ENCODE measurements at regions not wholly inside any gene's neighbourhood (a gene's known extent, or its start where the extent isn't known, plus 50 kb on each side); places are given as distances from the start of the nearest gene placed in this dataset.

- H3K4me3 ChIP-seq (ENCODE audit: low read length): no peak overlapping the region
- no peaks in the 10 kb centered on the region for H3K9me3 ChIP-seq (ENCODE audit: control insufficient read depth, insufficient read depth, low read length)
- no peak for DNase-seq (ENCODE audit: low read depth, low spot score)
- no peaks in the 10 kb centered on the region for H3K4me1 ChIP-seq (ENCODE audit: control insufficient read depth, insufficient read depth, low read length)
- no peaks in the 10 kb centered on the region for H3K36me3 ChIP-seq (ENCODE audit: control insufficient read depth, insufficient read depth, low read length)
- H3K27ac ChIP-seq (ENCODE audit: low read length): no peak overlapping the region
- no peaks in the 10 kb centered on the region for H3K27me3 ChIP-seq (ENCODE audit: control insufficient read depth, insufficient read depth, low read length)
These were observed 222.2 kb upstream of the IRX1 start for GRCh38 chr5:3373391-3373790.

DNA sequence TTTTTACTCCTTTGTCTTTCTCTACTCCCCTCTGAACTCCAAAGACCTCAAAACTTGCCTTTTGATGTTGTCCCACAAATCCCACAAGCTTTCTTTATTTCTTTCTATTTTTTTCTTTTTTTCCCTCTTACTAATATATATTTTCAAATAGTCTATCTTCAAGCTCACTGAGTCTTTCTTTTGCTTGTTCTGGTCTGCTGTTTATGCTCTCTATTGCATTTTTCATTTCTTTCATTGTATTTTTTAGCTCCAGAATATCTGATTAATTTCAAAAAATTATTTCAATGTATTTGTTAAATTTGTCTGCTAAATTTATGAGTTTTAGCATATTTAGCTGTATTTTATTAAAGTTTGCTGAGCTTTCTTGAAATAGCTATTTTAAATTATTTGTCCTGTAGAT, 223.3 kb upstream of the IRX1 start:
- no peaks in the 10 kb centered on the region for H3K27me3 ChIP-seq (ENCODE audit: control insufficient read depth, insufficient read depth, low read length)

GRCh38 chr5:3365501-3366215, 230.0 kb upstream of the IRX1 start:
- Histone ChIP-seq H3K36me3 (ENCODE audit: control insufficient read depth, insufficient read depth, low read length) (no peaks in the 10 kb centered on the region), H3K9me3 (ENCODE audit: control insufficient read depth, insufficient read depth, low read length) (no peaks in the 10 kb centered on the region), H3K27me3 (ENCODE audit: control insufficient read depth, insufficient read depth, low read length) (no peaks in the 10 kb centered on the region), H3K4me1 (ENCODE audit: control insufficient read depth, insufficient read depth, low read length) (no peaks in the 10 kb centered on the region), H3K27ac (ENCODE audit: low read length) (no peak overlapping the region), H3K4me3 (ENCODE audit: low read length) (no peak overlapping the region)
- WGBS (ENCODE audit: insufficient coverage, insufficient read length): no CpG with 5 or more reads among the region's 5 CpGs
- no peak for DNase-seq (ENCODE audit: low read depth, low spot score)

More for the DNA sequence above, 223.3 kb upstream of the IRX1 start:
- no peaks in the 10 kb centered on the region for H3K9me3 ChIP-seq (ENCODE audit: control insufficient read depth, insufficient read depth, low read length)
- no peak overlapping the region for H3K4me3 ChIP-seq (ENCODE audit: low read length)
- H3K4me1 ChIP-seq (ENCODE audit: control insufficient read depth, insufficient read depth, low read length): no peaks in the 10 kb centered on the region
- H3K27ac ChIP-seq (ENCODE audit: low read length): no peak overlapping the region
- no peak for DNase-seq (ENCODE audit: low read depth, low spot score)
- H3K36me3 ChIP-seq (ENCODE audit: control insufficient read depth, insufficient read depth, low read length): no peaks in the 10 kb centered on the region

GRCh38 chr5:3364941-3365340, 230.7 kb upstream of the IRX1 start:
- H3K4me3 ChIP-seq (ENCODE audit: low read length): no peak overlapping the region
- DNase-seq (ENCODE audit: low read depth, low spot score): no peak
- no peaks in the 10 kb centered on the region for H3K4me1 ChIP-seq (ENCODE audit: control insufficient read depth, insufficient read depth, low read length)
- no peaks in the 10 kb centered on the region for H3K27me3 ChIP-seq (ENCODE audit: control insufficient read depth, insufficient read depth, low read length)
- H3K36me3 ChIP-seq (ENCODE audit: control insufficient read depth, insufficient read depth, low read length): no peaks in the 10 kb centered on the region
- no peak overlapping the region for H3K27ac ChIP-seq (ENCODE audit: low read length)
- WGBS (ENCODE audit: insufficient coverage, insufficient read length): no CpG with 5 or more reads among the region's 4 CpGs
- no peaks in the 10 kb centered on the region for H3K9me3 ChIP-seq (ENCODE audit: control insufficient read depth, insufficient read depth, low read length)

DNA sequence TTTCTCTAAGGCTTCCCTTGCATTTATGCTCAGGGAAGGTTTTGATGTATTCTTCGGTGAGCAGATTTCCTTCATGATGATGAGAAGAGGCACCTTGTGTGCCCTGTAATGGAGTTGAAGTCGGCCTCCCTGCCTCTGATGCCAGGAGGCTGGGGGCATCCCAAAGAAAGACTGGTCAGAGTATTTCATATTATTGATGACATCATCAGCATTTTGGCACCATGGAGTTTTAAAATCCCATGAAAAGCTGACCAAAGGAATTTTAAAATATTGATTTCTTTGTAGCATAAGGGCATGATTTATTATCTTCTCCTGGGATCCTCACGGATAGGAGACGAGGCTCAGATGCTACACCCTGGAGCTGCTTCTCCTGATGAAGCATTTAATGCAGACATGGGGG, 231.2 kb upstream of the IRX1 start:
- DNase-seq (ENCODE audit: low read depth, low spot score): no peak
- Histone ChIP-seq H3K36me3 (ENCODE audit: control insufficient read depth, insufficient read depth, low read length) (no peaks in the 10 kb centered on the region), H3K9me3 (ENCODE audit: control insufficient read depth, insufficient read depth, low read length) (no peaks in the 10 kb centered on the region), H3K27ac (ENCODE audit: low read length) (no peak overlapping the region), H3K4me3 (ENCODE audit: low read length) (no peak overlapping the region), H3K4me1 (ENCODE audit: control insufficient read depth, insufficient read depth, low read length) (no peaks in the 10 kb centered on the region), H3K27me3 (ENCODE audit: control insufficient read depth, insufficient read depth, low read length) (no peaks in the 10 kb centered on the region)
- WGBS (ENCODE audit: insufficient coverage, insufficient read length): no CpG with 5 or more reads among the region's 4 CpGs

DNA sequence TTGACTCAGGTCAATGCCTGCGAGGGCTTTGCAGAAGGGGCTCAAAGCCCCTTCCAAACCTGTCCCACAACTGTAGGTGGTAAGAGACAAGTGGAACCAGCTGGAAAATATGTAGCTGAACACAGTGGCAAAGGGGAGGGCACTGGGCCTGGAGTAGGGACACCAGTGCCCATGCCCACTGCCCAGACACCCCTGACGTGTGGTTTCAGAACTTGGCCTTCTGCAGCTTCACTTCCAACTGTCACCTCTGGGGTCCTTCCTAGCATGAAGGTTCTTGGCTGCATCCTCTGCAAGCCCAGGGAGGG, 233.1 kb upstream of the IRX1 start:
- H3K4me3 ChIP-seq (ENCODE audit: low read length): no peak overlapping the region
- H3K27ac ChIP-seq (ENCODE audit: low read length): no peak overlapping the region
- no peaks in the 10 kb centered on the region for H3K9me3 ChIP-seq (ENCODE audit: control insufficient read depth, insufficient read depth, low read length)
- WGBS (ENCODE audit: insufficient coverage, insufficient read length): no CpG with 5 or more reads among the region's 2 CpGs
- no peak for DNase-seq (ENCODE audit: low read depth, low spot score)
- H3K4me1 ChIP-seq (ENCODE audit: control insufficient read depth, insufficient read depth, low read length): no peaks in the 10 kb centered on the region
- H3K27me3 ChIP-seq (ENCODE audit: control insufficient read depth, insufficient read depth, low read length): no peaks in the 10 kb centered on the region
- H3K36me3 ChIP-seq (ENCODE audit: control insufficient read depth, insufficient read depth, low read length): no peaks in the 10 kb centered on the region

GRCh38 chr5:3361811-3362605, 233.6 kb upstream of the IRX1 start:
- no peak overlapping the region for H3K27ac ChIP-seq (ENCODE audit: low read length)
- WGBS (ENCODE audit: insufficient coverage, insufficient read length): no CpG with 5 or more reads among the region's 9 CpGs
- H3K9me3 ChIP-seq (ENCODE audit: control insufficient read depth, insufficient read depth, low read length): no peaks in the 10 kb centered on the region
- no peaks in the 10 kb centered on the region for H3K27me3 ChIP-seq (ENCODE audit: control insufficient read depth, insufficient read depth, low read length)
- H3K4me3 ChIP-seq (ENCODE audit: low read length): no peak overlapping the region
- no peaks in the 10 kb centered on the region for H3K4me1 ChIP-seq (ENCODE audit: control insufficient read depth, insufficient read depth, low read length)
- DNase-seq (ENCODE audit: low read depth, low spot score): no peak
- no peaks in the 10 kb centered on the region for H3K36me3 ChIP-seq (ENCODE audit: control insufficient read depth, insufficient read depth, low read length)

DNA sequence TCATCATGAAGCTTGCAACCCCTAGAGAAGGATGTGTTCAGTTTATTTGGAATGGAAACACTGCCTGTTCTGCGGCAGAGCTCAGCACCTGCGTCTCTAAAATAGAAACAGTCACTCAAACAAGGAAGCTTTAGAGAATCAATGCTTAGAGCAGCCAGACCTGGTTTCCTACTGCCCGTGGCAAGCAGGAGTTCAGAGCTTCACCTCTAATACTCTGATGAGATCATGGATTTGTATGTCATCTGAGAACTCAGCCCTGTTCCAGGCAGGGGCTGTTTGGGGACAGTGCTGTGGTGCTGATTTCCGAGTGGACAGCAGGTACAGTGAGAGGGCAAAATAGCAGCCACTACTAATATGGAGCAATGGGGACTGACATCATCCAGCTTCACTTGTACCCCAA, 236.0 kb upstream of the IRX1 start:
- Histone ChIP-seq H3K36me3 (ENCODE audit: control insufficient read depth, insufficient read depth, low read length) (no peaks in the 10 kb centered on the region), H3K27ac (ENCODE audit: low read length) (no peak overlapping the region), H3K4me1 (ENCODE audit: control insufficient read depth, insufficient read depth, low read length) (no peaks in the 10 kb centered on the region), H3K4me3 (ENCODE audit: low read length) (no peak overlapping the region), H3K9me3 (ENCODE audit: control insufficient read depth, insufficient read depth, low read length) (no peaks in the 10 kb centered on the region), H3K27me3 (ENCODE audit: control insufficient read depth, insufficient read depth, low read length) (no peaks in the 10 kb centered on the region)
- WGBS (ENCODE audit: insufficient coverage, insufficient read length): no CpG with 5 or more reads among the region's 4 CpGs
- DNase-seq (ENCODE audit: low read depth, low spot score): no peak

DNA sequence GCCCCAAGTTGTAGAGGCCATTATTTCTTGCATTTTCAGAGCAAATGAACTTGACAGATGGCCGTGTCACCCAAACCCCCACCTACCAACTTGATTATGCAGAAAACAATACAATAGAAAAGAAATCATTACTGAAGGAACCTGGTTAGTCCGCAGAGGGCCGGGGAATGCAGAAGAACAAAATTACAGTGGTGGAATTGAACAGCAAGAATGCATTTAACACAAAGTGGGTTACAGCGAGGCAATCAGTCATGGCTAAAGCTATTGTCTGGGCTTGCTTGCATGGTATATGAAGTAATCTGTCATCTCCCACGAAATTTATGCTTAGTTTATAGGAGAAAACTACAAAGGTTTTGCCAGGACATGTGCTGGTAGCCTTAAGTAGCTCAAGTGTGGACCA, 238.3 kb upstream of the IRX1 start:
- no peak overlapping the region for H3K4me3 ChIP-seq (ENCODE audit: low read length)
- no peaks in the 10 kb centered on the region for H3K36me3 ChIP-seq (ENCODE audit: control insufficient read depth, insufficient read depth, low read length)
- H3K27ac ChIP-seq (ENCODE audit: low read length): no peak overlapping the region
- no peak for DNase-seq (ENCODE audit: low read depth, low spot score)
- H3K4me1 ChIP-seq (ENCODE audit: control insufficient read depth, insufficient read depth, low read length): no peaks in the 10 kb centered on the region
- no peaks in the 10 kb centered on the region for H3K27me3 ChIP-seq (ENCODE audit: control insufficient read depth, insufficient read depth, low read length)
- no CpG with 5 or more reads among the region's 5 CpGs for WGBS (ENCODE audit: insufficient coverage, insufficient read length)
- no peaks in the 10 kb centered on the region for H3K9me3 ChIP-seq (ENCODE audit: control insufficient read depth, insufficient read depth, low read length)

- no peak for DNase-seq (ENCODE audit: low read depth, low spot score)
- Histone ChIP-seq H3K4me3 (ENCODE audit: low read length) (no peak overlapping the region), H3K27ac (ENCODE audit: low read length) (no peak overlapping the region), H3K36me3 (ENCODE audit: control insufficient read depth, insufficient read depth, low read length) (no peaks in the 10 kb centered on the region), H3K4me1 (ENCODE audit: control insufficient read depth, insufficient read depth, low read length) (no peaks in the 10 kb centered on the region), H3K27me3 (ENCODE audit: control insufficient read depth, insufficient read depth, low read length) (no peaks in the 10 kb centered on the region), H3K9me3 (ENCODE audit: control insufficient read depth, insufficient read depth, low read length) (no peaks in the 10 kb centered on the region)
These were observed 239.6 kb upstream of the IRX1 start for GRCh38 chr5:3356016-3356415.

GRCh38 chr5:3355126-3355525, 240.5 kb upstream of the IRX1 start:
- Histone ChIP-seq H3K9me3 (ENCODE audit: control insufficient read depth, insufficient read depth, low read length) (no peaks in the 10 kb centered on the region), H3K4me1 (ENCODE audit: control insufficient read depth, insufficient read depth, low read length) (no peaks in the 10 kb centered on the region), H3K36me3 (ENCODE audit: control insufficient read depth, insufficient read depth, low read length) (no peaks in the 10 kb centered on the region), H3K4me3 (ENCODE audit: low read length) (no peak overlapping the region), H3K27ac (ENCODE audit: low read length) (no peak overlapping the region), H3K27me3 (ENCODE audit: control insufficient read depth, insufficient read depth, low read length) (no peaks in the 10 kb centered on the region)
- no peak for DNase-seq (ENCODE audit: low read depth, low spot score)

All from iPS DF 6.9 (cell line).